HG02588 (cell line): ENCODE measurements at regions not wholly inside any gene's neighbourhood (a gene's known extent, or its start where the extent isn't known, plus 50 kb on each side); places are given as distances from the start of the nearest gene placed in this dataset.

Source experiments
- ATAC-seq: cut with Tn5 transposase; IDR thresholded peaks from one replicate; pipeline ENCODE4 v1.9.1; 2021; ENCODE audit warnings: mild to moderate bottlenecking, moderate library complexity; ENCODE audit not compliant: unreplicated experiment

DNA sequence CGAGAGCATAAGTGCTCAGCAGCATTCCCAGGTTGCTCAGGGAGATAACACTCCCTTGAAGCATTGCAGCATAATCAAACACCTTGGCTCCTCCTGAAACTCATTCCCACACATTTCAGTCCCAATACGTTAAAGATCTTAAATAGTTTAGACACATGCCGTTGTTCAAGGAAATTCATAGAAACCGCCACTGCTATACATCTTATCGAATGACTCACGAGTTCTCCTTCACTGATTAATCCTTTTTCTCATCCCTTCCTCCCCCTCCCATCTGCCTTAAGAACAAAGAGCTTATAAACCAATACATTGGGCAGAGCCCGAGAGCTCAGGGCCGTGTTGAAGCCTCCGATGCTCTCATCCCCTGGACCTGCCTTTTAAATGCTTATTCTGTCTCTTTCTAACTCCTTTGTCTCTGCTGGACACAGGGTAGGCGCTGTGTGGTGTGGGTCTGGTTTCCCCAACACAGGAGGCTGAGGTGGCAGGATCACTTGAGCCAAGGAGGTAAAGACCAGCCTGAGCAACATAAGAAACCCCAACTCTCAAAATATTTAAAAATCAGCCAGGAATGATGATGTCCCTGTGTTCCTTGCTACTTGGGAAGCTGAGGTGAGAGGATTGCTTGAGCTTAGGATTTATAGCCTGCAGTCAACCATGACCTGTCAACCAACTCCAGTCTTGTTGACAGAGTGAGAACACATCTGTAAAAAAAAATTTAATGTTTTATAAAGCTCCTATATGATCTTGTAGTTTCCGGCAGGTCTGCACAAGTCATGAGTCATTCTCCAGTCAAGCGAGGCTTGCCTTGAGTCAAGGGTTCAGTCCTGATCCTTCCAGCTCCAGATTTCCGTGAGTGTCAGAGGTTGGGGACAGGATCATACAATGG lies 394.0 kb upstream of the HSFY2 start:
- no peak for ATAC-seq

DNA sequence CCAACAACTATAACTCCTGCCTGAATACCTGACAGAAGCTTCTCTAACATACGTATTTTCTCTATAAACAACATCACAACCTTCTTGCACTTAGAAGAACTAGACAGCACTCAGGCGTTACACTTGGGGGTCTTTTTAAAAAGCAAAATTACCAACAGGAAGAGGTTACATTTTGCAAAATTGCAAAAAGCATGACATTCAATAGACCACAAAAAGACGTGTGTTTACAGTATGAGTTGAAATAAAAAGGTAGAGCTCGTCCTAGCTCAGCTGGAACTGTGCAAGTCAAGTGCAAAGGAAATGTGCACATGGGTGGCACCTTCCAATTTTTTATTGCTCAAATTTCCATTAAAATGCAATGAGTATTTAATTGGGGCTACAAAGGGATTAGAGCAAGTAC lies 375.2 kb upstream of the HSFY2 start:
- no peak for ATAC-seq

DNA sequence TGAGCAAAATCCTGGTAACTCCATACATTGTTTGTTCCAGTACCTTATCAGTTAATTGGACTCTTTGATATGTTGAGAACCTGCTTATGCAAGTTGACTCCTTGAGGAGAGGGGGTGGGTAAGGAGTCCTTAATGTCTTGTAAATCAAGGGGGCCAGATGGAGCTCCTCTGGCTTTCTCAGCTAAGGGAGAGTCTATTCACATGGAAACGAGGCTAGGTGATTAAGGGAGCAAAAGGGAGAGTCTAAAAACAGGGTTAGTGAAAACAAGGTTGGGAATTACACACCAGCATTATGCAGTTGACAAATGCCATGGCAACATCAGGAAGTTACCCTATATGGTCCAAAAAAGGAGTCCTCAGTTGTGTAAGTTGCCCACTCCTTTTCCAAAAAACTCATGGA lies 372.8 kb upstream of the HSFY2 start:
- no peak for ATAC-seq

DNA sequence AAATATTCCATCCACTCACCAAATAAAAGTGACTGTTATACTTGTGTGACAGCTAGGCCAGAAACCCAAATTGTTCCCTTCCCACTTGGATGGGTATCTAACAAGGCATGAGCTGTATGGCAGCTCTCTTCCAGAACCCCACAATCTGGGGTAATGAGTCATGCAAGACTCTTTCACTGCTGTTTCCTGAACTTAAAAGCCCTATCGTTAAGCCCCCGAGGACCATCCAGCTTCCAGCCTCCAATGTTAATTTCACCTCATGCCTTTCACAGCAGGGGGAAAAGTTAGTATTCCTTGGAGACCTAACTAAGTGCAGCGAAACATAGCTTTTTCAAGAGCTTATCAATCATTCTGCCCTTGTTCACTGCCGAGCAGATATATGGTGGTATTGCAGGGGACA lies 368.6 kb upstream of the HSFY2 start:
- ATAC-seq, result no peak

DNA sequence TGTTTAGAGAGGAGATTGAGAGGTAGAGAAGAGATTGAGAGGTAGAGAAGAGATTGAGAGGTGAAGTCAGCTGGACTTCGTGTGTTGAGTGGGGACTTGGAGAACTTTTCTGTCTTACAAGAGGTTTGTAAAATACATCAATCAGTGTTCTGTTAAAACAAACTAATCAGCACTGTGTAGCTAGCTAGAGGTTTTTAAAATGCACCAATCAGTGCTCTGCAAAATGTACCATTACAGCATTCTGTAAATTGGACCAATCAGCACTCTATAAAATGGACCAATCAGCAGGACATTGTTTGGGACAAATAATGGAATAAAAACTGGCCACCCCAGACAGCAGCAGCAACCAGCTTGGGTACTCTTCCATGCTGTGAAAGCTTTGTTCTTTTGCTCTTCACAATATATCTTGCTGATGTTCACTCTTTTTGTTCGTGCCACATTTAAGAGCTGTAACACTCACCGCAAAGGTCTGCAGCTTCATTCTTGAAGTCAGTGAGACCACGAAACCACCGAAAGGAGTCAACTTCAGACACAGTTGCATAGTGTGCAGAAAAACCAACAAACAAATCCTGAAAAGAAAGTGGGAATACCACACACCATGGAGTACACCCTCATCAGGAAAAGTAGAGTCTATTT lies 366.9 kb upstream of the HSFY2 start:
- no peak for ATAC-seq

DNA sequence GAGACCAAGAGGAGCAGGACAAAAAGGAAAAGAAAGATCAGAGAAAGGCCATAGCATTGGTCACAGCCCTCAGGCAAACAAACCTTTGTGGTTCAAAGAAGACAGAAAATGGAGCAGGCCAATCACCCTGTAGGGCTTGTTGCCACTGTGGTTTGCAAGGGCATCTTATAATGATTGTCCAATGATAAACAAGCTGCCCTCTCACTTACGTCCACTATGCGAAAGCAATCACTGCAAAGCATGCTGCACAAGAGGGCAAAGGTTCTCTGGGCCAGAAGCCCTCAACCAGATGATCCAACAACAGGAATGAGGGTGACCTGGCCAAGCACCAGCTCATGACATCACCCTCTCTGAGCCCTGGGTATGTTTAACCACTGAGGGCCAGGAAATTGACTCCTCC lies 360.9 kb upstream of the HSFY2 start:
- ATAC-seq, result no peak

DNA sequence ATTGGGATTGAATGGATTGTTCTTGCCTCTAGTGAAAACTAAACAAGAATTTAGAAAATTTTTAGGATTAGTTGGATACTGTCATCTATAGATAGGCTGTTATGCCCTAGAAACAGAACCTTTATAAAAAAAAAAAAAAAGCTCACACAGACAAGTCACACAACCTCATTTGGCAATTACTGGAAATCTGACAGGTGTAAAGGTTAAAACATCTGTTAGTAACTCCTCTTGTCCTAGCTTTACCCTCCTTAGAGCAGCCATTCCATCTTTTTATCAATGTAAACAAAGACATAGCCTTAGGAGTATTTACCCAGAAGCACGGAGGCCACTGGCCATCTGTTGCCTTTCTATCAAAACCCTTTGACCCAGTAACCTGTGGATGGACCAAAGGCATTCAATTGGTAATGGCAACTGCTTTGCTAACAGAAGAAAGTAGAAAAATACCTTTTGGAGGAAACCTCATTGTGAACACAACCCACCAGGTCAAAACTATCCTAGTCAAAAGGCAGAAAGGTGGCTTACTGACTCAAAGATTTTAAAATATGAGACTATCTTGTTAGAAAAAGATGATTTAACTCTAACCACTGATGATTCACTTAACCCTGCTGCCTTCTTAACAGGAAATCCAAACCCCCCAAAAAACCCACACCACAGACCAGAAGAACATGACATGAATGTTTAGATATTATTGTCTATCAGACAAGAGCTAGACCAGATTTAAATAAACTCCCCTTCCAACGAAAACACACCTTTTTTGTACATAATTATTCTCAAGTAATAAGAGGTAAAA lies 357.2 kb upstream of the HSFY2 start:
- ATAC-seq, result no peak

DNA sequence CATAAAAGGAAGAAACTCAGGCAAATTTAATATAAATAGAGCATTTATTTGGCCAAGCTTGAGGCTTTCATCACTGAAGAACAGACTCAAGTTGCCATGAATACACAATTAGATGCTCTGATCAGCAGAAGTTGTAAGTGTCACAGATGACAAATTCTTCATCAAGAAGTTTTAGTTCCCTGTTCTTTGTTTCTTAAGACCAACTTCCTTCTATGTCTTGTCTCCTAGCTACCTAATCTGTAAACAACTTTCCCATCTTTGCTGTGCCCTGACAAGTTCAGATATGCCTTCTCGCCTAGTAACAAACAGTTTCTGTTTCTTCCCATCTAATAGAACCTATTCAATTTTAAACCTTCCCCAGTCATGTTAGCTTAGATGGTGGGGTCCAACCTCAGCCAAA lies 353.4 kb upstream of the HSFY2 start:
- no peak for ATAC-seq

DNA sequence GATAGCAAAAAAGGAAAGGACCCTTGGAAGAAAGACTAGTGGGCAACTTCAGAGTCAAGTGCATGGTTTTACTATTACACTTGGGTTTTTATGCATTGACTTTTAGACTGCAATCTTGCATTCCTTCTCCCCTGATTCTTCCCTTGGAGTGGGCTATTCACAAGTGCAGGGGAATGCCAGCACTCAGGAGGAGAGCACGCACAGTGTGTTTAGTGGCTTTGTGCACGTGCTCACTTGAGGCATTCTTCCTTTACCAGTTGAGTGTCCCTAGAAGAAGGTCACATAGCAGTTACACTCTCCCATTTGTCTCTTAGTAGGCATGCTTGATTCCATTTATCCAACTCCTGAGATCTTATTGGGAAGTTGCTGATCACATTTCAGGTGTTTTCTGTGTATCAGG lies 351.1 kb upstream of the HSFY2 start:
- no peak for ATAC-seq

DNA sequence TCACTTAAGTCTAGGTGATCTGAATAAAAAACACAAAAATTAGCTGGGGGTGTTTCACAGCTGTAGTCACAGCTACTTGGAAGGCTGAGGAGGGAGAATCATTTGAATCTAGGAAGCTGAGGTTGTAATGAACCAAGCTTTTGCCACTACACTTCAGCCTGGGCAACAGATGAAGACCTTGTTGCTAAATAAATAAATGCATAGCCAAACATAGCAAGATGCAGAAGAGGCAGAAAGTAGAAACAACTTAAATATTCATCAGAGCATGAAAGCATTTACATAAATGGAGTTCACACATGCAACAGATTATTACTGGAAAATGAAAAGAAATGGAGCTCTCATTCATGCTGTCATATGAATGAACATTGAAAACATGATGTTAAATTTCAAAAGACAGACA lies 348.9 kb upstream of the HSFY2 start:
- ATAC-seq, result no peak

DNA sequence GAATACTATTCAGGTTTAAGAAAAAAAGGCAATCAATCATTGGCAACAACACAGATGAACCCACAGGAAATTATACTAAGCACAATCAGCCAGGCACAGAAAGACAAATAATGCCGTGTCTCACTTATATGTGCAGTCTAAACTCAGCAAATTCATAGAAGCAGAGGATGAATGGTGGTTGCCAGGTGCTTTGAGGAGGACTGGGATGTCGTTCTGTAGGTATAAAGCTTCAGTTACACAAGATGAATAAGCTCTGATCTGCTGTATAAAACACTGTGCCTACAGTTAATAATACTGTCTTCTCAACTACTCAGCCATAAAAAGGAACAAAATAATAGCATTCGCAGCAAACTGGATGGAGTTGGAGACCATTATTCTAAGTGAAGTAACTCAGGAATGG lies 324.8 kb upstream of the HSFY2 start:
- no peak for ATAC-seq

DNA sequence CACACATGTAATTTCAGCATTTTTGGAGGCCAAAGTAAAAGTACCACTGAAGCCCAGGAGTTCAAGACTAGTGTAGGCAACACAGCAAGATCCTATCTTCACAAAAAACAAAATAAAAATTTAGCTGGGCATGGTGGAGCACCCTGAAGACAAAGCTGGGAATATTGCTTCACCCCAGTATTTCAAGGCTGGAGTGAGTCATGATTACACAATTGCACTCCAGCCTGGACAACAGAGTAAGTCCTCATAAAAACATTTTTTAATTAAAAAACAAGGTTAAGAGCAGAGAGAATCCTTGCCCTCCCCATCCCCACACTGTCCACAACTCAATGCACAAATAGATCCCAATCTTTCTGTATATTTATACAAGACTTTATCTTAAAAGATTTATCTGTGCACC lies 321.9 kb upstream of the HSFY2 start:
- no peak for ATAC-seq

DNA sequence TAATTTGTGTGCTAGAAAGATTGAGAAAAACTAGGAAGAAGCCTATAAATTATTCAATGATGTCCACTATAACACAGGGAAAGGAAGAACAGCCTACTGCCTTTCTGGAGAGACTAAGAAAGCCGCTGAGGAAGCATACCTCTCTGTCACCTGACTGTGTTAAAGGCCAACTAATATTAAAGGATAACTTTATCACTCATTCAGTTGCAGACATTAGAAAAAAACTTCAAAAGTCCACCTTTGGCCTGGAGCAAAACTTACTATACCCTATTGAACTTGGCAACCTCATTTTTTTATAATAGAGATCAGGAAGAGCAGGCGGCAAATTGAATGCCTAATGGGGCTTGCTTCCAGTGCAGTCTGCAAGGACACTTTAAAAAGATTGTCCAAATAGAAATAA lies 309.5 kb upstream of the HSFY2 start:
- no peak for ATAC-seq

DNA sequence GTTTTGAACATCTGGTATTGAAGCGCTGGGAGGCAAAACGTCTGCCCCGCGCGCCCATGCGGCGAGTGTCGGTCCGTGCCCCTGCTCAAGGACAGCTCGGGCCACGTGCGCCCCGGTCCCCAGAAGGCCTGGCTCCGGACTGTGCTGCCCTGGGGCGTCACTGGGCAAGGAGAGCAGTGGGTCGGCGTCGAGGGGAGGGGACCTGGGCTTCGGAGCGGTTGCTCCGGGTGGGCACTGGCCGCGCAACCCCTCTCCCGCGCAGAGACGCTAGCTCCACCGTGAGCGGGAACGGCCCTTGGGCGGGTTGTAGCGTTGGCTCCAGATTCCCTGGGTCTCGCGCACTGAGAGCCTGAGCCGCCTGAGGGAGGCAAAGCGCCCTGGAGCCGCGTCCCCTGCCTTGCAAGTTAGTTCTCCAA lies 304.2 kb upstream of the HSFY2 start:
- no peak for ATAC-seq

DNA sequence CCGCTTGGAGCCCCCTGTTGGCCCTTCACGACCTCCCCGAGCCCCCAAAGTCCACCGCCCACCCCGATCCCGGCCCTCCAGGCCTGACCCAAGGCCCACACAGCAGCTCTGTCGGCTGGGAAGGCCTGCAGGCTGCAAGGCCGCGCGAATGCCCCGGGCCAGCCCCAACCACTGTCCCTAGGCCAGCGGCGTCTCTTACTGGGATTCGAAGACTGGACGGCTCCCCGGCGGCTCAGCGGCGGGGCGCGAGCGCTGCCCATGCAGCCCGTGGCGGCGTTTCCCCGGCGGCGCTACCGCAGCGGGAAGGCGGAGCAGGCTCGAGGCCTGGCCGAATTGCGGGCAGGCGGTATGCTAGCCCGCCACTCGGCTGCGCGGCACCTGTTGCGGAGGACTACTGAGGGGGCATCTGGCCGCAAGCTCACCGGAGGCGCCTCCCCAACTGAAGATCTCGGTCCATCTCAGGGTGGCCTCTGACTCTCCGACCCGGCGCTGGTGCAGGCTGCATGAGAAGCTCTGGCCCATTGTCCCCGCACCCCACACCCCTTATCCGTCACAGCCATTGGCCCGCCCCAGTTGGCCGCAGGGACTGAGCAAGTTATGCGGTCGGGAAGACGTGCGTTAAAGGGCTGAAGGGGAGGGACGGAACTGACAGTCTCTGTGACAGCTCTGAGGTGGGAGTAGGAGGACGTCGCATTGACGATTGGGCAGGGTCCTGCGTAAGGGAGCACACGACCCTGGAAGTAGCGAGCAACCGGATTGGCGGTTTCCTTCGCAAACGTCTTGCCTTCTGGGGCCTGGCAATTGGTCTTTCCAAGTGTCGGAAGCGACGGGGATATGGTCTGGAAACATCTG lies 303.5 kb upstream of the HSFY2 start:
- no peak for ATAC-seq

DNA sequence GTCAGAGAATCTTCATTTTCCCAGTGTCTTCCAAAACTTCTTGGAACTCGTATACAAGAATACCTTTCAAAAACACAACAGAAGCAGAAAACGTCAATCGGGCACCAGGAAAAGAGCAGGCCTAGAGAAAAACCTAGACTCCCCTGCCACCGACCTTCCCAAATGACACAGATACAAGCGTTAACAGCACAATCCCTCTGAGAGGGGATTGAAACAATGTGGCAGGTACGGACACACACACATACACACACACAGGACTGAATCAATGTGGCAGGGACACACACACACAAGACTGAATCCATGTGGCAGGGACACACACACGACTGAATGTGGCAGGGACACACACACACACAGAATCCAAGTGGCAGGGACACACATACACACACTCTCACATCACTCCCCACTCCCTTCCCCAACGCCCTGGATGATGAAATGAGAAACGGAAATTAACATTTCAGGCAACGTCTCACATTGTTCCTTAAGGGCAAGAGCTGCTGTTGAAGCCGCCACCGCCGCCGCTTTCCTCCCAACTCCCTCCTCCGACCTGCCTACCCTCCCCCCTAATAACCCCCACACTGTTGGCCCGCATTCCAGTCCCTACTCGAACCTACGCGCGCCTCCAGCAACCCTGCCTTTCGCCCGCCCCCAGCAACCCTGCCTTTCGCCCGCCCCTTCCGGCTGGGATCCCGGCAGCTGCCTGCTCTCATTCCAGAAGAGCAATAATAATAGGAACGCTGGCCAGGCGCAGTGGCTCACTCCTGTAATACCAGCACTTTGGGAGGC lies 302.1 kb upstream of the HSFY2 start:
- no peak for ATAC-seq

DNA sequence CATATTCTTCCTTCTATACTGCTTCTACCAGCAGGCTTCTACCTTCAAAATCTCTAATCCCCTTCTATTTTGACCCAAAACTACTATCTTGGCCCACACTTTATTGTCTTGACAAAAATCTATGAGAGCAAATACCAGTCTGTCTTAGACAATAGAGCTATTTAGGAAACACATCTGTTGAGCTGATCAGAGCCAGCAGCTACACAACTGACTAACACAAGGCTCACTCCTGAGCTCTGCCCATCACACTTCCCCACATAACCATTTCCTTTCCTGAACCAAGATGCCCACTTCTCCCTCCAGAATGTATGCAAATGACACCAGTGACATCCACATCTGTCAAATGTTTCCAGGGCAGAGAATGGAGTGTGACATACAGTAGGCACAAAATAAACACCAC lies 293.9 kb upstream of the HSFY2 start:
- ATAC-seq, result no peak

DNA sequence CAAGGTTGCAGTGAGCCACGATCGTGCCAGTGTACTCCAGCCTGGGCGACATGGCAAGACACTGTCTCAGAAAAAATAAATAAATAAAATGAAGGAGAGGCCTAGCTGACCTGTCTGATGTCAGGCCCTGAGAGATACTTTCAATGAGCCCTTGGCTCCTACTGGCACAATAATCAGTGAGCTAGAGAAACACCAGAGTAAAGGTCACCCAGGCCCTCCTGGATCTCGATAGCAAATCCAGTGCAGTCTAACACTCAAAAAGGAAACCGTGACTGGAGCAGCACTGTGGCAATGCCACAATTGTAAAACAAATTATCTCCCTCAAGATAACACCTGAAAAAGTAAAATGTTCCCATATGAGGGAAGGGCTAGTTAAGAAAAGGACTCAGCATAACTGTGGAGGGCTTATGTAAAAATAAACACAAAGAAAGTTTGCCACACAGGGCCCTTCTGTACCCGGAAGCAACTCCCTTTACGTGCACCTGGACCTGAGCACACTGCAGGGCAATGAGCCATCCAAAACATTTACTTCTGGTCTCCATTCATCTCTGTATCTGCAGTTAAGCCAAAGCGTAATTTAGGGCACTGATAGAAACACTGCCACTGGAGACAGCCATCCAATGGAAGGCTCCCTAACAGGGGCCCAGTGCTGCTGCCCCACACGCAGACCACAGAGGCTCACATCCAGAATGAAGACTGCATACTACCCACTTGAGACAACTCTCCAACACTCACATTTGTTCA lies 293.1 kb upstream of the HSFY2 start:
- ATAC-seq, result no peak

DNA sequence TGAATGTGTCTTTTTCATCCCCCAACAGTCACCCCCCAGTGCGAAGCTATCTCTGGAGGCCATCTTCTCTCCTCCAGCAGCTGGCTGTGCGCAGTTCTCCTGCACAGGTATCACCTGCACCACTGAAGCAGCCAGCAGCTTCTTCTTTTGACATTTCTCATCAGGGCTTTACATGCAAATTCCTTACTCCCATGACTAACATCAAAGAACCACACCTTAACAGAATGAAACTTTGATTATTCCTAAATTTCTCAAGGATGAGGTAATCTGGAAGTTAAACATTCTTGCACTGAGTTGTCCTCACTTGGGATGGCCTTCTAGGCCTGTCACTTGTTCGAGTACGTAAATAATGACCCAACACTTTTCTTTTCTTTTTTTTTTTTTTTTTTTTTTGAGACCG lies 291.6 kb upstream of the HSFY2 start:
- ATAC-seq, result no peak
